ENCODE measurements at regions not wholly inside any gene's neighbourhood (a gene's known extent, or its start where the extent isn't known, plus 50 kb on each side); places are given as distances from the start of the nearest gene placed in this dataset.

GRCh38 chr12:111246477-111247011, 122.4 kb downstream of the PHETA1 start:
- peaks cover 5 to 7% of the 10 kb centered on the region in 2 experiments; a peak in 2 of 4 replicates for H3K9me3 ChIP-seq (ENCODE audit: insufficient read depth in 2 of 2, low read depth in 1 of 2, low read length in 1 of 2)
- POLR2A ChIA-PET (ENCODE audit: partially characterized antibody) = interaction anchor here (0.6 kb wide), 1 partner anchor 774 kb away, joined by 3 read pairs; no protein-coding TSS in a partner anchor
- no peak overlapping the region for H3K4me2 ChIP-seq (ENCODE audit: insufficient read depth in 1 of 2, low read depth in 2 of 2, low read length in 2 of 2)
- TF ChIP-seq CREB1 (IDR thresholded peaks at IDR 0.05) (no peak), RBBP5 (IDR thresholded peaks at IDR 0.05; ENCODE audit: borderline replicate concordance, low read depth, low read length) (no peak), SIRT6 (IDR thresholded peaks at IDR 0.05; ENCODE audit: low read length) (no peak), KDM4A (IDR thresholded peaks at IDR 0.05; ENCODE audit: low read depth, low read length, severe bottlenecking) (no peak), POU5F1 (IDR thresholded peaks at IDR 0.05; ENCODE audit: low read depth, low read length) (no peak), JUN (IDR thresholded peaks at IDR 0.05; ENCODE audit: low read depth, low read length) (no peak), CBX5 (IDR thresholded peaks at IDR 0.05; ENCODE audit: low read depth, low read length) (no peak), CBX8 (IDR thresholded peaks at IDR 0.05; ENCODE audit: borderline replicate concordance, low read depth, low read length) (no peak), SUZ12 (IDR thresholded peaks at IDR 0.05; ENCODE audit: low read length) (no peak), POLR2AphosphoS5 (IDR thresholded peaks at IDR 0.05; ENCODE audit: low read depth, low read length) (no peak), RAD21 (IDR thresholded peaks at IDR 0.05 in 1 of 2, conservative IDR thresholded peaks at IDR 0.05 in 1 of 2; ENCODE audit: low read depth in 2 of 2, low read length in 2 of 2) (no peak), TAF1 (IDR thresholded peaks at IDR 0.05; ENCODE audit: low read depth, low read length) (no peak), BCL11A (IDR thresholded peaks at IDR 0.05; ENCODE audit: low read depth in 2 of 2, low read length in 2 of 2) (no peak)
- TF ChIP-seq, protein P1, sequence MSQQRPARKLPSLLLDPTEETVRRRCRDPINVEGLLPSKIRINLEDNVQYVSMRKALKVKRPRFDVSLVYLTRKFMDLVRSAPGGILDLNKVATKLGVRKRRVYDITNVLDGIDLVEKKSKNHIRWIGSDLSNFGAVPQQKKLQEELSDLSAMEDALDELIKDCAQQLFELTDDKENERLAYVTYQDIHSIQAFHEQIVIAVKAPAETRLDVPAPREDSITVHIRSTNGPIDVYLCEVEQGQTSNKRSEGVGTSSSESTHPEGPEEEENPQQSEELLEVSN (IDR thresholded peaks at IDR 0.05) = no peak

More at GRCh38 chr12:111246477-111247011, 122.4 kb downstream of the PHETA1 start:
- H4K91ac ChIP-seq (replicated peaks; ENCODE audit: insufficient read length, low read length) = no peak overlapping the region
- H3K9ac ChIP-seq (replicated peaks in 1 of 4; ENCODE audit: extremely low read depth in 1 of 4, low read depth in 3 of 4, low read length in 3 of 4) = no peak overlapping the region
- FAIRE-seq (no peak), DNase-seq (ENCODE audit: low read depth in 1 of 2, low spot score in 2 of 2) (no peak)
- no peak overlapping the region for H2BK12ac ChIP-seq (ENCODE audit: low read depth, low read length)
- peaks cover 0 to 5% (median 2%) of the 10 kb centered on the region in 4 experiments; a peak in 4 of 7 replicates for H3K4me1 ChIP-seq (replicated peaks in 1 of 4; ENCODE audit: control insufficient read depth in 3 of 4, insufficient read depth in 4 of 4, low read length in 3 of 4)
- no peaks in the 10 kb centered on the region for H3K27me3 ChIP-seq (replicated peaks in 1 of 4; ENCODE audit: control insufficient read depth in 3 of 4, extremely low read depth in 1 of 4, insufficient read depth in 3 of 4, low read length in 3 of 4)
- no peaks in the 10 kb centered on the region for H3K36me3 ChIP-seq (ENCODE audit: control insufficient read depth in 2 of 4, insufficient read depth in 4 of 4, low read length in 3 of 4)
- H3K18ac ChIP-seq (ENCODE audit: extremely low read depth, low read length) = no peak overlapping the region
- no peak overlapping the region for H2AFZ ChIP-seq (ENCODE audit: low read length)
- H4K5ac ChIP-seq (ENCODE audit: insufficient read length, low read depth, low read length) = no peak overlapping the region
- H3K27ac ChIP-seq (ENCODE audit: low read depth, low read length) = no peak overlapping the region
- H3K23ac ChIP-seq (ENCODE audit: insufficient read length) = no peak overlapping the region
- WGBS, 2 experiments (ENCODE audit: extremely low coverage in 1 of 2, insufficient coverage in 1 of 2, insufficient read length in 1 of 2, insufficient replicate concordance in 2 of 2, low coverage in 1 of 2, low lambda C conversion rate in 2 of 2, missing lambda C conversion rate in 1 of 2) = 87% methylated on average over 7 of the region's 7 CpGs; no CpG with 5 or more reads in 1 of the 2 experiments
- H3K56ac ChIP-seq (replicated peaks; ENCODE audit: insufficient read length, low read depth, low read length) = no peak overlapping the region
- no peak overlapping the region for H3K14ac ChIP-seq (ENCODE audit: insufficient read length)
- no peak overlapping the region for H2AK5ac ChIP-seq (ENCODE audit: low read depth, low read length)
- H3K23me2 ChIP-seq (ENCODE audit: low read depth, low read length) = no peaks in the 10 kb centered on the region
- H3K79me2 ChIP-seq (ENCODE audit: control insufficient read depth in 1 of 2, insufficient read depth in 2 of 2, low read length in 2 of 2) = no peaks in the 10 kb centered on the region
- H4K20me1 ChIP-seq (replicated peaks in 1 of 2; ENCODE audit: control insufficient read depth in 1 of 2, insufficient read depth in 2 of 2, low read length in 2 of 2) = no peaks in the 10 kb centered on the region
- no peak overlapping the region for H2BK5ac ChIP-seq (ENCODE audit: low read depth, low read length)
- CTCF ChIA-PET (ENCODE audit: partially characterized antibody) = interaction anchor here (1.1 kb wide), 1 partner anchor 44 kb away, joined by 3 read pairs; no protein-coding TSS in a partner anchor
- no peak overlapping the region for H3K4me3 ChIP-seq (ENCODE audit: extremely low read depth in 1 of 4, insufficient read depth in 2 of 4, low read depth in 3 of 4, low read length in 4 of 4)
- H4K8ac ChIP-seq (ENCODE audit: extremely low read depth, insufficient read depth, low read length) = no peak overlapping the region
- no peak overlapping the region for H3K4ac ChIP-seq (replicated peaks; ENCODE audit: insufficient read length, low read depth, low read length)
- H2BK120ac ChIP-seq (replicated peaks; ENCODE audit: low read depth, low read length) = no peak overlapping the region
- no peak overlapping the region for H2BK15ac ChIP-seq (ENCODE audit: low read length)
- no peak overlapping the region for H2BK20ac ChIP-seq (ENCODE audit: low read length)
- no peaks in the 10 kb centered on the region for H3K79me1 ChIP-seq (ENCODE audit: low read depth, low read length)
